Testis (tissue), 2 donors: ENCODE measurements at regions not wholly inside any gene's neighbourhood (a gene's known extent, or its start where the extent isn't known, plus 50 kb on each side); places are given as distances from the start of the nearest gene placed in this dataset.

ENCODE experiments used
- DNase-seq: peaks from one replicate; pipeline ENCODE4 v3.0.0-alpha.2; 2019
- H3K27ac ChIP-seq, 2 donors: fragments of 200-600 bp; sonication (generic); one replicate each; pipeline ENCODE4 v1.5.1; 2019
- H3K27me3 ChIP-seq: fragments of 200-600 bp; sonication (generic); one replicate; pipeline ENCODE4 v1.5.1; 2019
- H3K36me3 ChIP-seq: fragments of 200-600 bp; sonication (generic); one replicate; pipeline ENCODE4 v1.5.1; 2017; ENCODE audit warnings: low read depth; ENCODE audit errors: missing control alignments
- H3K4me1 ChIP-seq: fragments of 200-600 bp; sonication (generic); one replicate; pipeline ENCODE4 v1.5.1; 2019
- H3K4me3 ChIP-seq, 2 donors: fragments of 200-600 bp; sonication (generic); one replicate each; pipeline ENCODE4 v1.5.1; 2017 to 2019
- H3K9me3 ChIP-seq: fragments of 200-600 bp; sonication (generic); one replicate; pipeline ENCODE4 v1.5.1; 2017
- CTCF ChIP-seq, 3 experiments: fragments of 450-650 bp in 2 of 3; fragments of 200-600 bp in 1 of 3; sonication (generic) in 1 of 3; IDR thresholded peaks; one replicate each; pipeline ENCODE4 v1.5.1; 2016 to 2019; ENCODE audit warnings: antibody characterized with exemption in 3 of 3, mild to moderate bottlenecking in 2 of 3, moderate library complexity in 1 of 3
- POLR2A ChIP-seq: fragments of 450-650 bp; IDR thresholded peaks from one replicate; pipeline ENCODE4 v1.6.1; 2017; ENCODE audit warnings: antibody characterized with exemption, mild to moderate bottlenecking, moderate library complexity
- WGBS, 2 donors: methylation state at CpG; one replicate each; pipeline ENCODE4 v1.1.5; 2018; 5-methylcytosine and 5-hydroxymethylcytosine counted together
- intact Hi-C: fragments of 100-400 bp; cut with DNase I; formaldehyde crosslinking; loops from one replicate; pipeline ENCODE4 v1.15.1; 2023; ENCODE audit warnings: low total_unique reads

GRCh38 chr15:47360305-47360704 lies 357.0 kb upstream of the SEMA6D start:
- no peak for TF ChIP-seq POLR2A
- TF ChIP-seq CTCF (IDR thresholded peaks at IDR 0.05) = no peak
- Histone ChIP-seq H3K36me3 (no peaks in the 10 kb centered on the region), H3K27ac (no peak overlapping the region), H3K9me3 (no peaks in the 10 kb centered on the region), H3K27me3 (no peaks in the 10 kb centered on the region), H3K4me3 (no peak overlapping the region), H3K4me1 (no peaks in the 10 kb centered on the region)
- intact Hi-C loops = no loop called here
- no peak for DNase-seq

GRCh38 chr15:47362118-47362905 lies 355.0 kb upstream of the SEMA6D start:
- no peak for TF ChIP-seq POLR2A
- TF ChIP-seq CTCF (IDR thresholded peaks at IDR 0.05) = no peak
- no peaks in the 10 kb centered on the region for H3K9me3 ChIP-seq
- no peak overlapping the region for H3K27ac ChIP-seq
- WGBS, 2 donors = 84 to 92% methylated on average over 7 to 8 of the region's 8 CpGs
- intact Hi-C loops = no loop called here
- no peak for DNase-seq
- no peaks in the 10 kb centered on the region for H3K36me3 ChIP-seq
- no peaks in the 10 kb centered on the region for H3K27me3 ChIP-seq
- H3K4me3 ChIP-seq = no peak overlapping the region
- no peaks in the 10 kb centered on the region for H3K4me1 ChIP-seq

GRCh38 chr15:47363653-47364052 lies 353.7 kb upstream of the SEMA6D start:
- H3K36me3 ChIP-seq = no peaks in the 10 kb centered on the region
- no peaks in the 10 kb centered on the region for H3K9me3 ChIP-seq
- TF ChIP-seq POLR2A (no peak), CTCF (IDR thresholded peaks at IDR 0.05) (no peak)
- intact Hi-C loops = no loop called here
- WGBS, 2 donors = 71 to 77% methylated on average over 5 of the region's 5 CpGs
- no peak for DNase-seq
- H3K4me3 ChIP-seq = no peak overlapping the region
- no peaks in the 10 kb centered on the region for H3K27me3 ChIP-seq
- no peak overlapping the region for H3K27ac ChIP-seq
- H3K4me1 ChIP-seq = no peaks in the 10 kb centered on the region

GRCh38 chr15:47364230-47365141 lies 352.8 kb upstream of the SEMA6D start:
- H3K27ac ChIP-seq = no peak overlapping the region
- 73 to 76% methylated on average over 9 of the region's 9 CpGs for whole genome bisulfite sequencing, 2 donors
- TF ChIP-seq POLR2A = no peak
- no peak for TF ChIP-seq CTCF (IDR thresholded peaks at IDR 0.05)
- no peaks in the 10 kb centered on the region for H3K36me3 ChIP-seq
- H3K4me3 ChIP-seq = no peak overlapping the region
- no peaks in the 10 kb centered on the region for H3K9me3 ChIP-seq
- no peaks in the 10 kb centered on the region for H3K27me3 ChIP-seq
- no peak for DNase-seq
- intact Hi-C loops = no loop called here
- no peaks in the 10 kb centered on the region for H3K4me1 ChIP-seq
